Endothelial cell of umbilical vein (primary cell): ENCODE measurements at regions not wholly inside any gene's neighbourhood (a gene's known extent, or its start where the extent isn't known, plus 50 kb on each side); places are given as distances from the start of the nearest gene placed in this dataset.

Experiments used
- BruUV-seq: library from RNA; stranded (reverse); fragments of 400-500 nt; replicated peaks from 2 replicates; lab custom pipeline; 2021; lab: Mats Ljungman, UMichigan
- CTCF ChIA-PET: fragments of 300-600, 350-600 bp; sonication (Branson Sonifier 250); formaldehyde crosslinking; loops from one replicate; lab custom pipeline; 2021; ENCODE audit warnings: antibody characterized with exemption, inconsistent platforms; lab: Charles Lee
- POLR2A ChIA-PET: fragments of 300-600, 350-600 bp; sonication (Branson Sonifier 250); formaldehyde crosslinking; loops from one replicate; lab custom pipeline; 2021; ENCODE audit warnings: antibody characterized with exemption, inconsistent platforms; lab: Charles Lee
- DNase-seq: peaks from one replicate; pipeline ENCODE4 v3.0.0-alpha.2; 2011; ENCODE audit warnings: low read depth, low spot score
- FAIRE-seq: peaks from 2 replicates; lab custom pipeline; 2011; peaks lifted over from hg19 to GRCh38; lab: Jason Lieb, UNC
- H2AFZ ChIP-seq: 2 replicates; pipeline ENCODE4 v1.6.0; 2012; ENCODE audit warnings: low read depth, low read length, control low read depth, inconsistent platforms
- H3K27ac ChIP-seq: 2 replicates; pipeline ENCODE4 v1.5.1; 2011; ENCODE audit warnings: low read depth, mild to moderate bottlenecking, control low read depth, low read length, moderate library complexity; ENCODE audit not compliant: insufficient read depth
- H3K27me3 ChIP-seq, 2 experiments: 2 replicates each; pipeline versions ENCODE4 v1.6.0 to v1.6.1; 2011; ENCODE audit warnings: low read length in 2 of 2, mixed read lengths in 1 of 2; ENCODE audit not compliant: control insufficient read depth in 2 of 2, insufficient read depth in 2 of 2
- H3K36me3 ChIP-seq, 2 experiments: 2 replicates in 1 of 2; 3 replicates in 1 of 2; pipeline ENCODE4 v1.5.1; 2011; ENCODE audit warnings: low read length in 2 of 2, mild to moderate bottlenecking in 1 of 2, moderate library complexity in 1 of 2; ENCODE audit not compliant: control insufficient read depth in 2 of 2, insufficient read depth in 2 of 2; ENCODE audit errors: extremely low read depth in 1 of 2
- H3K4me1 ChIP-seq: 3 replicates; pipeline ENCODE4 v1.5.1; 2011; ENCODE audit warnings: mild to moderate bottlenecking, low read length; ENCODE audit not compliant: control insufficient read depth, insufficient read depth; ENCODE audit errors: extremely low read depth
- H3K4me2 ChIP-seq: 2 replicates; pipeline ENCODE4 v1.6.1; 2011; ENCODE audit warnings: low read length, control low read depth, mixed read lengths; ENCODE audit not compliant: insufficient read depth
- H3K4me3 ChIP-seq, 3 experiments: fragments of 200-600 bp in 1 of 3; sonication (generic), shearing (Covaris generic) in 1 of 3; replicated peaks in 1 of 3; 2 replicates each; pipeline ENCODE4 v1.5.1; 2011 to 2016; ENCODE audit warnings: control low read depth in 3 of 3, low read length in 3 of 3, mild to moderate bottlenecking in 2 of 3, inconsistent platforms in 1 of 3, low read depth in 1 of 3, moderate library complexity in 1 of 3; ENCODE audit not compliant: insufficient read depth in 1 of 3
- H3K79me2 ChIP-seq: 2 replicates; pipeline ENCODE4 v1.6.0; 2012; ENCODE audit warnings: low read length, inconsistent platforms; ENCODE audit not compliant: control insufficient read depth, insufficient read depth
- H3K9ac ChIP-seq: replicated peaks from 2 replicates; pipeline ENCODE3; 2011; ENCODE audit warnings: low read length, control low read depth; ENCODE audit not compliant: insufficient read depth; ENCODE audit errors: extremely low read depth
- H3K9me1 ChIP-seq: replicated peaks from 3 replicates; pipeline ENCODE4 v1.6.0; 2011; ENCODE audit warnings: mild to moderate bottlenecking, low read length; ENCODE audit not compliant: control insufficient read depth, insufficient read depth; ENCODE audit errors: extremely low read depth
- H3K9me3 ChIP-seq: replicated peaks from 2 replicates; pipeline ENCODE4 v1.5.1; 2012; ENCODE audit warnings: low read length, inconsistent platforms; ENCODE audit not compliant: control insufficient read depth, insufficient read depth
- H4K20me1 ChIP-seq: replicated peaks from 2 replicates; pipeline ENCODE3; 2011; ENCODE audit warnings: mild to moderate bottlenecking, low read length; ENCODE audit not compliant: control insufficient read depth, insufficient read depth; ENCODE audit errors: extremely low read depth
- CTCF ChIP-seq, 2 donors: IDR thresholded peaks; 1 replicate in 1 of 2; 2 replicates in 1 of 2; pipeline ENCODE4 v1.5.1; 2011; ENCODE audit warnings: low read length in 2 of 2, mild to moderate bottlenecking in 2 of 2, moderate library complexity in 2 of 2, control low read depth in 1 of 2, inconsistent platforms in 1 of 2, low read depth in 1 of 2; ENCODE audit not compliant: insufficient read depth in 1 of 2; ENCODE audit errors: extremely low read depth in 1 of 2
- EZH2 ChIP-seq: IDR thresholded peaks from 2 replicates; pipeline ENCODE4 v1.6.1; 2012; ENCODE audit warnings: borderline replicate concordance, low read depth, mild to moderate bottlenecking, moderate library complexity, low read length, inconsistent platforms; ENCODE audit not compliant: severe bottlenecking
- FOS ChIP-seq: IDR thresholded peaks from 2 replicates; pipeline ENCODE4 v1.6.1; 2011; ENCODE audit warnings: mild to moderate bottlenecking, low read length, moderate library complexity, borderline replicate concordance; ENCODE audit not compliant: insufficient read depth
- GATA2 ChIP-seq: IDR thresholded peaks from 2 replicates; pipeline ENCODE4 v1.7.0; 2011; ENCODE audit warnings: low read depth, mild to moderate bottlenecking, moderate library complexity, mixed read lengths, low read length; ENCODE audit not compliant: insufficient read length, insufficient read depth
- JUN ChIP-seq: IDR thresholded peaks from 2 replicates; pipeline ENCODE4 v1.6.1; 2011; ENCODE audit warnings: borderline replicate concordance, low read depth; ENCODE audit not compliant: insufficient read length, insufficient read depth
- MYC ChIP-seq: IDR thresholded peaks from one replicate; pipeline ENCODE4 v1.6.1; 2011; ENCODE audit warnings: mild to moderate bottlenecking, low read depth, low read length
- POLR2A ChIP-seq: IDR thresholded peaks from 2 replicates; pipeline ENCODE4 v1.6.1; 2012; ENCODE audit warnings: low read depth, mild to moderate bottlenecking, control low read depth, low read length
- POLR2AphosphoS5 ChIP-seq: IDR thresholded peaks from 2 replicates; pipeline ENCODE4 v1.6.1; 2012; ENCODE audit warnings: low read depth, mild to moderate bottlenecking, control low read depth, low read length, moderate library complexity; ENCODE audit not compliant: insufficient read depth
- dilution Hi-C: fragments of 300-500 bp; cut with MboI; formaldehyde crosslinking; loops from one replicate; pipeline ENCODE4 v1.15.0; 2019; ENCODE audit warnings: low sequenced_read_pairs; ENCODE audit not compliant: extremely low pct_ligation_motif_present
- intact Hi-C: fragments of 100-400 bp; cut with micrococcal nuclease; formaldehyde crosslinking; loops from one replicate; pipeline ENCODE4 v1.10.0; 2022
- TF ChIP-seq, protein P1 (sequence below): IDR thresholded peaks from 2 replicates; pipeline ENCODE4 v1.6.1; 2011; ENCODE audit not compliant: insufficient read depth, insufficient read length

- no peaks in the 10 kb centered on the region for H3K27me3 ChIP-seq
- no TSS peak for BruUV-seq
- H2AFZ ChIP-seq, result no peak overlapping the region
- H3K9me3 ChIP-seq, result no peaks in the 10 kb centered on the region
- H3K9ac ChIP-seq, result no peak overlapping the region
- intact Hi-C loops, result loop anchor here (10.0 kb wide), 1 partner anchor 1586 kb away; no protein-coding TSS in a partner anchor
- dilution Hi-C loops, result no loop called here
- DNase-seq, result no peak
- CTCF ChIA-PET, result interaction anchor here (1.2 kb wide), 1 partner anchor 9 kb away, joined by 4 read pairs; no protein-coding TSS in a partner anchor
- H3K4me2 ChIP-seq, result no peak overlapping the region
- TF ChIP-seq POLR2AphosphoS5 (no peak), MYC (no peak), EZH2 (no peak), FOS (no peak), GATA2 (no peak), JUN (no peak), POLR2A (no peak)
- TF ChIP-seq, protein P1, sequence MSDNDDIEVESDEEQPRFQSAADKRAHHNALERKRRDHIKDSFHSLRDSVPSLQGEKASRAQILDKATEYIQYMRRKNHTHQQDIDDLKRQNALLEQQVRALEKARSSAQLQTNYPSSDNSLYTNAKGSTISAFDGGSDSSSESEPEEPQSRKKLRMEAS, result no peak
- no peaks in the 10 kb centered on the region for H3K79me2 ChIP-seq
- H3K27ac ChIP-seq, result no peak overlapping the region
- FAIRE-seq, result no peak
- H3K4me3 ChIP-seq, result no peak overlapping the region
- H3K9me1 ChIP-seq, result no peaks in the 10 kb centered on the region
- H3K4me1 ChIP-seq, result no peaks in the 10 kb centered on the region
- POLR2A ChIA-PET, result no interaction called here
- no peaks in the 10 kb centered on the region for H4K20me1 ChIP-seq
- H3K36me3 ChIP-seq, result no peaks in the 10 kb centered on the region
Measured at GRCh38 chr20:53800418-53800817, 206.8 kb upstream of the ZNF217 start.

DNA sequence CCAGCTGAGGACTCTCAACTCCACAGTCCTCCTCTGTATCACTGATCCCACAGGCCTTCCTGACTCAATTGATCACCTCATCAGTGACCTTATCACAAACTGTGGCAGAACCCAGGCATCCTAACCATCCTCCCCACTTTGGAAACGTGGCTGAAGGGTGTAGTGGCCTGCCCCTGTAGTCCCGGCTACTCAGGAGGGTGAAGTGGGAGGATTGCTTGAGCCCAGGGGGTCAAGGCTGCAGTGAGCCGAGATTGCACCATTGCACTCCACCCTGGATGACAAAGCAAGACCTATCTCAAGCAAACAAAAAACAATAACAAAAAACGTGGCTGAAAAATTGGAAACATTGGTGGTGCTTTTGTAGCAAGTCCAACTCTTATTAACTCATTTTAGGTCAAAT is 203.4 kb upstream of the ZNF217 start:
- no peaks in the 10 kb centered on the region for H3K9me3 ChIP-seq
- DNase-seq (no peak), FAIRE-seq (no peak)
- no peaks in the 10 kb centered on the region for H3K36me3 ChIP-seq
- ChIA-PET CTCF (no interaction called here), POLR2A (no interaction called here)
- no peaks in the 10 kb centered on the region for H3K9me1 ChIP-seq
- no peaks in the 10 kb centered on the region for H4K20me1 ChIP-seq
- intact Hi-C loops (no loop called here), dilution Hi-C loops (no loop called here)
- BruUV-seq, result no TSS peak
- H3K9ac ChIP-seq, result no peak overlapping the region
- H3K79me2 ChIP-seq, result no peaks in the 10 kb centered on the region
- no peak for TF ChIP-seq MYC
- TF ChIP-seq, protein P1, result no peak
- TF ChIP-seq FOS, result no peak
- no peak for TF ChIP-seq POLR2A
- TF ChIP-seq EZH2, result no peak
- TF ChIP-seq JUN, result no peak
- no peak for TF ChIP-seq POLR2AphosphoS5
- TF ChIP-seq CTCF (IDR thresholded peaks at IDR 0.05; ENCODE audit: extremely low read depth in 1 of 2, insufficient read depth in 1 of 2, low read depth in 1 of 2, low read length in 2 of 2), result no peak
- no peak for TF ChIP-seq GATA2
- H3K4me2 ChIP-seq, result no peak overlapping the region
- no peak overlapping the region for H3K27ac ChIP-seq
- peaks cover 4% of the 10 kb centered on the region for H3K4me1 ChIP-seq
- no peak overlapping the region for H2AFZ ChIP-seq
- no peaks in the 10 kb centered on the region for H3K27me3 ChIP-seq
- no peak overlapping the region for H3K4me3 ChIP-seq
